Loucy (cell line): ENCODE measurements at regions not wholly inside any gene's neighbourhood (a gene's known extent, or its start where the extent isn't known, plus 50 kb on each side); places are given as distances from the start of the nearest gene placed in this dataset.

ENCODE experiments used
- H2AFZ ChIP-seq: fragments of 200-600 bp; sonication (generic); 2 replicates; pipeline ENCODE4 v1.6.0; 2016; ENCODE audit warnings: antibody characterized with exemption, mild to moderate bottlenecking, low read length, moderate library complexity
- H3F3A ChIP-seq: fragments of 200-600 bp; 2 replicates; pipeline ENCODE4 v1.6.0; 2016; ENCODE audit warnings: antibody characterized with exemption, low read depth, mild to moderate bottlenecking
- H3K27me3 ChIP-seq: fragments of 200-600 bp; sonication (generic); 2 replicates; pipeline ENCODE4 v1.6.1; 2014; ENCODE audit warnings: low read length, mild to moderate bottlenecking; ENCODE audit not compliant: insufficient read depth, poor library complexity, severe bottlenecking
- H3K36me3 ChIP-seq: fragments of 200-600 bp; sonication (generic); 2 replicates; pipeline ENCODE4 v1.6.1; 2016; ENCODE audit warnings: low read length; ENCODE audit not compliant: insufficient read depth
- H3K4me1 ChIP-seq: fragments of 200-600 bp; sonication (generic); 2 replicates; pipeline ENCODE4 v1.5.1; 2014; ENCODE audit warnings: low read length, mild to moderate bottlenecking; ENCODE audit not compliant: insufficient read depth, poor library complexity, severe bottlenecking
- H3K4me2 ChIP-seq: fragments of 200-600 bp; sonication (generic); 2 replicates; pipeline ENCODE4 v1.6.0; 2014; ENCODE audit warnings: antibody characterized with exemption, low read length, low read depth, mild to moderate bottlenecking; ENCODE audit not compliant: poor library complexity, severe bottlenecking
- H3K4me3 ChIP-seq: fragments of 200-600 bp; sonication (generic); 2 replicates; pipeline ENCODE4 v1.5.1; 2014; ENCODE audit warnings: low read length, mild to moderate bottlenecking, mixed read lengths; ENCODE audit not compliant: poor library complexity, severe bottlenecking
- H3K79me2 ChIP-seq: fragments of 200-600 bp; sonication (generic); 2 replicates; pipeline ENCODE4 v1.6.1; 2014; ENCODE audit warnings: low read length; ENCODE audit not compliant: insufficient read depth
- H3K9ac ChIP-seq: fragments of 200-600 bp; sonication (generic); 2 replicates; pipeline ENCODE4 v1.6.0; 2014; ENCODE audit warnings: mild to moderate bottlenecking, low read depth, low read length, moderate library complexity; ENCODE audit not compliant: poor library complexity, severe bottlenecking
- H3K9me2 ChIP-seq: fragments of 200-600 bp; sonication (generic); replicated peaks from 2 replicates; pipeline ENCODE4 v1.6.1; 2016; ENCODE audit warnings: low read depth, low read length, mixed read lengths
- H3K9me3 ChIP-seq: fragments of 200-600 bp; sonication (generic); 2 replicates; pipeline ENCODE4 v1.6.1; 2014; ENCODE audit warnings: mild to moderate bottlenecking, antibody characterized with exemption, low read length, low read depth; ENCODE audit not compliant: insufficient read depth
- H4K20me1 ChIP-seq: fragments of 200-600 bp; sonication (generic); 2 replicates; pipeline ENCODE4 v1.6.0; 2014; ENCODE audit warnings: antibody characterized with exemption, low read length, mild to moderate bottlenecking; ENCODE audit not compliant: insufficient read depth, poor library complexity, severe bottlenecking
- EZH2phosphoT487 ChIP-seq: fragments of 200-600 bp; IDR thresholded peaks from 2 replicates; pipeline ENCODE4 v1.6.1; 2018; ENCODE audit warnings: antibody characterized with exemption, mild to moderate bottlenecking, moderate library complexity, borderline replicate concordance
- TF ChIP-seq, protein P1 (sequence below): fragments of 200-600 bp; sonication (generic); conservative IDR thresholded peaks from 2 replicates; pipeline ENCODE4 v1.5.1; 2014; ENCODE audit warnings: mild to moderate bottlenecking, antibody characterized with exemption, low read length

DNA sequence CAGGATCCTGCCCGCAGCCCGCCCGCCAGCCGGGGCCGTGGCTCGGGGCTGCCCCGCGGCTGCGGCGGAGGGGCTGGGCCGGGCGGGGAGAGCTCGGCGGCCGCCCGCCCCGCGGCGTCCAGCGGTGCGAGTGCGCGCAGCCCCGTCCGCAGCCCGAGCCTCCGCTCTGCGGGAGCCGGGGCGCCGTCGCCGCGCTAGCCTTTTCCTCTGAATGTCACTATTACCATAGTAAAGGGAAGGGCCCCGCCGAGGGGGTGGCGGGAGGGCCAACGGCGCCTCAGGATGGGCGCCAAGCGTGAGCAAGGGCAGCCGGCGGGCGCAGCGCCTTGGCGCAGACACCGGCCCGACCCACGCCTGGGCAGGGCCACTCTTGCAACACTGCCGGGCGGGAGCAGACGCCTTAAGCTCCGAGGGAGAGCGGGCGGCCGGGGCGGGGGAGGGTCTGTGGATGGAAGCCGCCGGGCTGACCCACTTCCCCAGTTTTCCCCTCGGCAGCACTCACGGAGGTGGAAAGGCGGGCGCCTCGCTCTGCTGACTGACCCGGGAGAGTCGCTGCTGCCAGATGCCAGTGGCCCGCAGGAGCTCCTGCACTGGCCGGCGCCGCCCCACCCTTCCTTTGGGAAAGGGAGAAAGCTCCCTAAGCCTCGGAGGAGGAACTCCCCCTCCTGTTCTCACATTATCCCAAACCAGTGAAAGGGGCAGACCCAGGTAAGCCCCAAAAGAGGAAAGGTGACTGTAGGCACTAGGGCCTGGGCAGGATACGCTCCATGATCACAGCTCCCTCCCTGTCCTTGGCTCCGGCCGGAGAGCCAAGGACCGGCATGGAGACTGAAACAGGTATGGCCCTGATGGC, 329.4 kb downstream of the HNRNPD start:
- TF ChIP-seq EZH2phosphoT487: no peak
- TF ChIP-seq, protein P1, sequence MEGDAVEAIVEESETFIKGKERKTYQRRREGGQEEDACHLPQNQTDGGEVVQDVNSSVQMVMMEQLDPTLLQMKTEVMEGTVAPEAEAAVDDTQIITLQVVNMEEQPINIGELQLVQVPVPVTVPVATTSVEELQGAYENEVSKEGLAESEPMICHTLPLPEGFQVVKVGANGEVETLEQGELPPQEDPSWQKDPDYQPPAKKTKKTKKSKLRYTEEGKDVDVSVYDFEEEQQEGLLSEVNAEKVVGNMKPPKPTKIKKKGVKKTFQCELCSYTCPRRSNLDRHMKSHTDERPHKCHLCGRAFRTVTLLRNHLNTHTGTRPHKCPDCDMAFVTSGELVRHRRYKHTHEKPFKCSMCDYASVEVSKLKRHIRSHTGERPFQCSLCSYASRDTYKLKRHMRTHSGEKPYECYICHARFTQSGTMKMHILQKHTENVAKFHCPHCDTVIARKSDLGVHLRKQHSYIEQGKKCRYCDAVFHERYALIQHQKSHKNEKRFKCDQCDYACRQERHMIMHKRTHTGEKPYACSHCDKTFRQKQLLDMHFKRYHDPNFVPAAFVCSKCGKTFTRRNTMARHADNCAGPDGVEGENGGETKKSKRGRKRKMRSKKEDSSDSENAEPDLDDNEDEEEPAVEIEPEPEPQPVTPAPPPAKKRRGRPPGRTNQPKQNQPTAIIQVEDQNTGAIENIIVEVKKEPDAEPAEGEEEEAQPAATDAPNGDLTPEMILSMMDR: no peak
- H3K9ac ChIP-seq: no peak overlapping the region
- H3K4me1 ChIP-seq: no peaks in the 10 kb centered on the region
- no peak overlapping the region for H3K4me3 ChIP-seq
- H4K20me1 ChIP-seq: no peaks in the 10 kb centered on the region
- no peaks in the 10 kb centered on the region for H3K9me3 ChIP-seq
- H3K9me2 ChIP-seq: no peaks in the 10 kb centered on the region
- H3F3A ChIP-seq: no peaks in the 10 kb centered on the region
- H3K79me2 ChIP-seq: no peaks in the 10 kb centered on the region
- no peak overlapping the region for H3K4me2 ChIP-seq
- H2AFZ ChIP-seq: no peak overlapping the region
- no peaks in the 10 kb centered on the region for H3K27me3 ChIP-seq
- no peaks in the 10 kb centered on the region for H3K36me3 ChIP-seq

DNA sequence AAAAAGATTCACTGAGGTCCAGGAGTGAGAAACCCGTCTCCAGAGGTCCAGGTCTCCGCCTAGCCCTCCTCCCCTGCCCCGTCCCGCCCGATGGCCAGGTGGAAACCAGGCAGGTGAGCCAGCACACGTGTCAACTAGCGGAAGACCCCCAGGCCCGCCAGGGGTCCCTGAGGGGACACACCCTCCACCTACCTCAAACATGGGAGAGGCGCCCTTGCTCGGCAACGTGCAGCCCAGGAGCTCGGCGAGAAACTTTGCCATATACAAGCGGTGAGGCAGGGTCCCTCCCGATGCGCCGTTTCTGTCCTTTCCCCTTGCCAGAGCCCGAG, 330.0 kb downstream of the HNRNPD start:
- H3K4me3 ChIP-seq: no peak overlapping the region
- H3K79me2 ChIP-seq: no peaks in the 10 kb centered on the region
- no peak overlapping the region for H3K9ac ChIP-seq
- TF ChIP-seq, protein P1: no peak
- no peak for TF ChIP-seq EZH2phosphoT487
- H3K9me3 ChIP-seq: no peaks in the 10 kb centered on the region
- H3K36me3 ChIP-seq: no peaks in the 10 kb centered on the region
- no peak overlapping the region for H3K4me2 ChIP-seq
- no peaks in the 10 kb centered on the region for H3F3A ChIP-seq
- no peaks in the 10 kb centered on the region for H3K9me2 ChIP-seq
- no peaks in the 10 kb centered on the region for H3K27me3 ChIP-seq
- H4K20me1 ChIP-seq: no peaks in the 10 kb centered on the region
- no peaks in the 10 kb centered on the region for H3K4me1 ChIP-seq
- H2AFZ ChIP-seq: no peak overlapping the region

DNA sequence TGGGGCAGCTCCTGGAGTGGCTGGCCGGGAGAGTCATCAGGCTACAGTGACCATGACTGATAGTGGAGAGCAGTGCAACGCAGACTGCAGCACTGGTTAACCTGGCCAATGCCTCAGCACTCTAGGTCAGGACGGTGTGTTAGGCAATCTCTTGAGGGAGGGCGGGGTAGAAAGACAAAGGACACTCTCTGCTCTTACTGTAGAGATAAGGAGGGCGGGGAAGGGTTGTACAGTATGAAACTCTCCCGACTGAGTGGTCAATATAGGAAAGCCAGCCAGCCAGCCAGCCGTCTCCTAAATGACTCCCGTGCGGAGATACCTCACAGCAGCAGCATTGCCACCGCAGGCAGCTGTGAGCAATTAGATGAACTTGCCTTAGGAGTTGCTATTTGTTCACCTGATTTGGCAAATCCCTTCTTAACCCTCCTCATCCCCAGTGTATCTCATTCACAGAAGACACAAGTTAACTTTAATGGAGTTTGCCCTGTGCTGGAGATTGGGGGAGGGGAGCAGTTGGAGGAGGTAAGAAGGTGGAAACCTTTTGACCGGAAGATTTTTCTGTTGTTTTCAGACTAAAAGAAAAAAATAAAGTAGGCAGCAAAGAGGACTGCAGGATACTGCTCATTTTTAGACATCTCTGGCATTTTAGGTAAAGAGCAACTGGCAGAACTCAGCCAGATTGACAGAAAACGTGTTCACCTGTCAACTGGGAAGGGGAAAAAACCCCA, 330.5 kb downstream of the HNRNPD start:
- no peak overlapping the region for H3K4me3 ChIP-seq
- H2AFZ ChIP-seq: no peak overlapping the region
- H3K4me1 ChIP-seq: no peaks in the 10 kb centered on the region
- H3K9me2 ChIP-seq: no peaks in the 10 kb centered on the region
- H3K36me3 ChIP-seq: no peaks in the 10 kb centered on the region
- H3F3A ChIP-seq: no peaks in the 10 kb centered on the region
- no peaks in the 10 kb centered on the region for H3K27me3 ChIP-seq
- H3K4me2 ChIP-seq: no peak overlapping the region
- H3K79me2 ChIP-seq: no peaks in the 10 kb centered on the region
- no peak for TF ChIP-seq EZH2phosphoT487
- TF ChIP-seq, protein P1: no peak
- no peaks in the 10 kb centered on the region for H4K20me1 ChIP-seq
- no peak overlapping the region for H3K9ac ChIP-seq
- no peaks in the 10 kb centered on the region for H3K9me3 ChIP-seq
